Activated CD4-positive, alpha-beta T cell treated with anti-CD3 and anti-CD28 coated beads for 48 hours (primary cell): ENCODE measurements at regions not wholly inside any gene's neighbourhood (a gene's known extent, or its start where the extent isn't known, plus 50 kb on each side); places are given as distances from the start of the nearest gene placed in this dataset.

ENCODE experiments used
- DNase-seq: peaks from one replicate; pipeline ENCODE4 v3.0.0-alpha.2; 2020

- peak; percentile 4 for DNase-seq
Measured at GRCh38 chr5:155884041-155884440, 442.9 kb upstream of the SGCD start.

DNA sequence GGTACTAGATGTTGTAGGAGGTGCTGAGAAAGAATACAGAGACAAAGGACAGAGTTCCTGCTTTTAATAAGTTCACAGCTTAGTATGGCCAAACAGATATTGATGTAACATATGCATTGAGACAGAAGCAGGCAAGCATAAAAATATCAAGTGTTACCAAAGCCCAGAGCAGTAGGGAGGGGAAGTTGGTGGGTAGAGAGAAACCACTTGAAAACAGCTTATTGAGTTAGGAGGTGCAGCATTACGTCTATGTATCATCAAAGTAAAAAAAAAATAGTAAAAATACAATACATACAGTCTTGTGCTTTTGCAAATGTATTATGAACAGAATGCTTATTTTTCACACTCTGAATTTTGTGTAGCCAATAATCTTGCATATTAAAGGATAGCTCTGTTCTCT is 441.8 kb upstream of the SGCD start:
- DNase-seq, result no peak

DNA sequence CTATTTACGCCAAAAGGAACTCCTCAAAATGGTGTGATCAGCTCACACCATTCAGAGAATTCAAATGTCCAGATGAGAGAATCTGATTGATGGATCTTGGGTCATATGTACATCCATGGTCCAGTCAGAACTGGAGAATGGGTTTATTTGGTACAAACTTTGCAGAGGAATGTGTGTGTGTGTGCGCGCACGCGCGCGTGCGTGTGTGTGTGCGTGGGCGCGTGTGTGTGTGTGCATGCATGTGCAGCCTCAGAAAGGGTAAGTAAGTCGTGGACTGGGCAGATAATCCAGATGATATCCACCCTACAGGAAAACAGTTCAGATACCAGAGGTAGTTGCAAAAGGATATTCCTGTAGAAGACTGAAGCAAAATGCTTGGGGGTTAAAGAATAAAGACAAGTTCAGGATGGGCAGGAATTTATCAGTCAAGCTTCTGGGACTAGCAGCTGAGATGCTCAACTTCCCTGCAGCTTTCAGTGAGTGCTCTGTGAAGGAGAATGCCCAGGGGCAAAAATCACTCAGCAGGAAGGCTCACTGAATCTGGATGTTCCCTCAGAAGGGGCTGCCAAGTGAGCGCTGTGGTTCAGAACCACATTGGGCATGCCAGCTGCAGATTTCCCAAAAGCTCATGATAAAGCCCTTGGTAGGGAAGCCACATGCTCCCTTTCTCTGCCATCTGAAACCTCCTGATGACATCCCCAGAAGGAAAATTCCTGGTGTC is 440.5 kb upstream of the SGCD start:
- no peak for DNase-seq

DNA sequence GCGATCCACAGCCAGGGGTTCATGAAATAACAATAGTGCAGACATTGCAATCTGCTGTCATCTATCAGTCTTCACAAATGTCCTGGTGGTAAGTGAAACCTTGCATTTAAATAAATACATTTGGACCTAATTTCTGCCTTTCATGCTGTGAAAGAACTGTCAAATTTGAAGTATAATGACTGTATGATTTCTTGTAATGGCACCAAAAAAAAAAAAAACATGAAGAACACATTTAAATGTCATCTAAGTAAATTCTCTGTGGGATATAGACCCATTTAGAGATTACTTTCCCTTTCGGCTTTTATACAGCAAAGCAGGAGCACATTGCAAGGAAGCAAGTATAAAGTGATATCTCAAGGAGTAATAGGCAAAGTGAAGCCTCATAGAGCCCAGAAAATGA is 431.5 kb upstream of the SGCD start:
- no peak for DNase-seq

DNA sequence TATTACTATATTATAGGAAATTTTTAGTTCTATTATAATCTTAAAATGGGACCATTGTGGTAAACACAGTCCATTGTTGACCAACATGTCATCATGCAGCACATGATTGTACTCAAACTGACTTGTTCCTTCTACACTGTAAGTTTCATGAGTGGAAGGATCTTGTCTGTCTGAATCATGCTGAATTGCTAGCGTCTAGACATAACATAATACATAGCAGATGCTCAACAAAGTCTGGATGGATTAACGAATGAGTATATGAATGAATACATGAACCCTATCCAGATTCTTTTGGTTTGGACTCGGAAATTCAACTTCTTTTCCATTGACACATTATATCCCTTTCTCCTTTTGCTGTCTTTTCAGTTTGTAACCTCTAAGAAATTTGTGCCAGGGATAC is 429.2 kb upstream of the SGCD start:
- DNase-seq, result no peak

DNA sequence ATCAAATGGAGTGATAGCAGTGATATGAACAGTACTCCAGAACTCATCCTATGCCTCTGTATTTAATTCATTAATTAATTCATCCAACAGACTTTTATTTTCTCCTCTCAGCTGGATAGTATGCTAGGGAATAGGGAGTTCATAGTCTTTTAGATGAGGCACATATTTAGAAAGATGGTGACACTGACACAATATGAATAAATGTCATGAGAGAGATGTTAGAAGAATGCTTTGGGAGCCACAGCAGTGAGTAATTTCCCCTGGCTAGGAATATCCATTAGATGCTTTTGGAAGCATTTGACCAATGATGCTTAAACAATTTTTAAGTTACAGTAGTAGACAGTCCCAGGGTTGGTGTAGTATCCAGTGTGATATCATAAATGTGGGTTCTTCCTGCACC is 428.7 kb upstream of the SGCD start:
- DNase-seq, result no peak

- no peak for DNase-seq
Measured at GRCh38 chr5:155903791-155904190, 423.2 kb upstream of the SGCD start.

DNA sequence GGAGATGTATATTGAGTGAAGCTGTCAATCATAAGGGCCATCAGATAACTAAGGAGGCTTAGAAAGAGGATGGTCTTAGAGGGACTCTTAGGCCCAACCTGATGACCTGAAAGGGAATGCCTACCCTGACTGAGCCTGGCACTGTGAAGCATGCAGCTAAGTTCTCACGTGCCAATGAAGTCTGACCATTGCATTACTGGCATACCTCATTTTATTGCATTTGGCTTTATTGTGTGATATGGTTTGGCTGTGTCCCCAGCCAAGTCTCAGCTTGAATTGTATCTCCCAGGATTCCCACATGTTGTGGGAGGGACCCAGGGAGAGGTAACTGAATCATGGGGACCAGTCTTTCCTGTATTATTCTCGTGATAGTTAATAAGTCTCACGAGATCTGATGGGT is 421.6 kb upstream of the SGCD start:
- DNase-seq, result no peak

DNA sequence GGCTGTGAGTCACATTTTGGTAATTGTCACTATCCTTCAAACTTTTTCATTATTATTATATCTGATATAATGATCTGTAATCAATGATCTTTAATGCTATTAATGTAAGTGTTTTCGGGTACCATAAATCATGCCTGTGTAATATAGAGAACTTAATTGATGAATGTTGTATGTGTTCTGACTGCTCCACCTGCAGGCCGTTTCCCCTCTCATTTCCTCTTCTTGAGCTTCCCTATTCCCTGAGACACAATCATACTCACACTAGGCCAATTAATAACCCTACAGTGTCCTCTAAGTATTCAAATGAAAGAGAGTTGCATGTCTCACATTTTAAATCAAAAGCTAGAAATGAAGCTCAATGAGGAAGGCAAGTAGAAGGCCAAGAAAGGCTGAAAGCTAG is 420.9 kb upstream of the SGCD start:
- DNase-seq, result no peak

- DNase-seq, result no peak
Measured at GRCh38 chr5:155908543-155908942, 418.4 kb upstream of the SGCD start.

DNA sequence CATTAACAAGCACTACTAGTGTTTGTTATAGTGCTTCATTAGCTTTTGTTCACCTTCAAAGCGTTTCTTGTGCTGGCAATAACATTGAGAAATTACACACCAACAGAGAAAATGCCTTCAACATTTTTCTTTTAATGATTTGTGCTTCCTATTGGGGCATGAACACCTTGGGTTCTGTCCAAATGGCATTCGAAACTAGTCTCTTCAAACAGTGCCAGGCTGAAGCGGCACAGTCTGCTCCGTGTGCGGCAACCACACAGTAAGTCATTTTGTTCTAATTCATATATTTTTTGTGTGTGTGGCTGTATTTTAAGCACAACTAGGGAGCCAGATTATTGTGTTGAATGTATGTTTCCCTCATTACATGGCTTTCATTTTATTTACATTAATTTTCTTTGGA is 414.7 kb upstream of the SGCD start:
- DNase-seq, result no peak

GRCh38 chr5:155914766-155915165 is 412.2 kb upstream of the SGCD start:
- no peak for DNase-seq

DNA sequence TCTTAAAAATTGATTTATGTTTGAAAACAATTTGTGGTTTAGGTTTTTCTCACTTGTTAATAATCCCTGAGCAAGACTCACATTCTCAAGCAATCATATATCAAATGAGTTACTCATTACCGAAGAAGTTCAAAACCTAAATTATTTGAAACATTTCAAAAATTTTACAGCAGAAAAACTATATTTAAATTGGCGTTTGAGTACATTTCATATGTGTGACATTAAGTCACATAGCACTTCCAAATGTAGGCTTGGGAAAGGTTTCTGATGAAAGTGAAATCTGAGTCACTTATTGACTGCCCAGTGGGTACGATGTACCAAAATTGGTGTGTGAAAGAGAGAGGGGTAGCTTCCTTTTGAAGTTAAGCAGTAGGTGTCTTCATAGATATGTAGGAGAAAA is 411.4 kb upstream of the SGCD start:
- DNase-seq, result no peak

DNA sequence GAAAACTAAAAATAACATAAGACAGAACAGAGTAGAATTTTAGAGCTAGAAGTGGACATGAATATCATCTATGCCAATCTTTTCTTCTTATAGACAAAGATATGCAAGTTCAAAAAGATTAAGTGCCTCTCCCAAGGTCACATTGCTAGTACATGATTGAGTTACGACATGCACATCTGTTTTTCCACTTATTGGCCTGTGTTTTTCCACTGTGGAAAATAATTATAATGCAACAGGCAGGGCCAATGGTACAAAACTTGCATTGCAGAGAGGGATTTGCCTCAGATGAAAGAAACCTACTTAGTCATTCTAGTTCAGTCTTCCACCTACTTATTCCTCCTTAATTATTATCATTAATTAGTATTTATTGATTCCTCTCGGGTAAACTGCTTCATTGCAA is 407.8 kb upstream of the SGCD start:
- DNase-seq, result no peak

DNA sequence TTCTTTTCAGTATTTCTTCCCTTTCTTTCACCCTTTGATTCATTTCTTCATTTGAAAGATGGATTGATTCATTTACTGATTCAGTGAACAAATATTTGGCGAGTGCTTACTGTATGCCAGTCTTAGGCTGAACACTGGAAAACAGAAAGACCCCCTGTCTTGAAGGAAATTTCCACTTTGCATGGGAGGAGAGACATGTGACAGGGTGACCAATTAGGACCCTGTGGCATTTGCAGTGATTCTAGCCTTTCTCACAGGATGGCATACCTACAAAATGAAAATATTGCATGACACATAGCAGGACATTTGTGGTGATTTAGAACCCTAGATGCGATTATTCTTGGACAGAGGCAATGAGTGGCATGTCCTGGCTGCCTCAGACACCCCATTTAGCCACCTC is 407.2 kb upstream of the SGCD start:
- no peak for DNase-seq

DNA sequence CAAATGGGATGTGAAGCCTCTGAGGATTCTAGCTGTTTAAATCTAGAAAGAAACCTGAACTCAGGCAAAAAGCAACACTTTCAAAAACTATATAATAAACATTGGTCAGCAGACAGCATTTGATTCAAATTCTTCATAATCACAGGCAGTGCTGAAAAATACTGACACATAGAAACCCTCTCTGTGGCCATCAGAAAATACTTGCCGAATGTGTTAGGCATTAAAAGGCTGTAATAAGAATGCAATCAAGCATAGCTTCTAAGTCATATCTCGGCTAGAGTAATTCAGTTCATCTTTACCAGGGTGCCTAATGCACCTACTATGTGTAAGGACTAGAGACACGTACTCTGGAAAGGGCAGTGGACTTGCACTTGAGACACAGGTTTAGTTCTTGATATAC is 405.3 kb upstream of the SGCD start:
- no peak for DNase-seq

DNA sequence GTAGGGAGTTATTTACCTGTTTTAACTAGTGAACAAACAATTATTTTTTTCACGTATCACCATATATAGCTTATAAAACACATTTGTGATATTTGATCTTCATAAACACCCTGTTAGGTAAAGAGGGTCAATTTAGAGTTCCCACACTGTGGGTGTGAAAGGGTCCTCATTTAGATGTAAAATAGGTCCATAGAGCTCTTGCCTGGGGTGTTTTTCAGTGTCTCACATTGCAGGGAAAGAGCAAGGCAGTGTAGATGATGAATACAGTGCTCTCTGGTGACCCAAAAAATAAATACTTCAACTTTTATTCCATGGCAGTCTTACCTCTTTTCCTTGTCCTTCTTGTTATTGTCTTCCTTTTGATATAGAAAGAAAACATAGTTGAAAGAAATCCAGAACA is 403.2 kb upstream of the SGCD start:
- DNase-seq, result no peak

- DNase-seq, result no peak
Measured at GRCh38 chr5:155926031-155926430, 400.9 kb upstream of the SGCD start.

GRCh38 chr5:155926766-155927165 is 400.2 kb upstream of the SGCD start:
- no peak for DNase-seq

- DNase-seq, result no peak
Measured at GRCh38 chr5:155929112-155929511, 397.9 kb upstream of the SGCD start.

GRCh38 chr5:155934964-155935363 is 392.0 kb upstream of the SGCD start:
- no peak for DNase-seq

DNA sequence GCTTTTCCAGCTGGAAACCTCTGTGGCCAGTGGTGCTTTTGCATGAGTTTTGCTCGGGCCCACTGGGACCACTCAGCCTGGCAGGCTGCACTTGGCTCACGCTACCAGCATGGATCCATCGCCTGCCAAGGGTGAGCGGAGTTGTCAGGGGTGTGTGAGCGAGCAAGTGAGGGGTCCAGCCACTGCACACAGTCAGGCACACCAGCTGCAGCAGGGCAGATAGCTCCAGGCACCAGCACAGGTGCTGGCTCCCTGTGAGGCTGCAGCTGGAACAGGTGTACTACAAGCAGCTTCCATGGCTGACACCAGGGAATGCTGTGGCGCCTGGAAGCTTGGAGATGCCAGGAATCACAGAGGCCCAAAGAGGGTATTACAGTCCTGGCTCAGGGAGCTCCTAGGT is 391.2 kb upstream of the SGCD start:
- DNase-seq, result no peak

- no peak for DNase-seq
Measured at GRCh38 chr5:155936520-155937406, 390.2 kb upstream of the SGCD start.

- DNase-seq, result no peak
Measured at GRCh38 chr5:155938051-155938450, 388.9 kb upstream of the SGCD start.

- no peak for DNase-seq
Measured at GRCh38 chr5:155941340-155941739, 385.6 kb upstream of the SGCD start.
